NOMO-1 treated with DMSO at 0.1 percent for 48 hours (cell line): ENCODE measurements at regions not wholly inside any gene's neighbourhood (a gene's known extent, or its start where the extent isn't known, plus 50 kb on each side); places are given as distances from the start of the nearest gene placed in this dataset.

Experiments
- DNase-seq: peaks from one replicate; lab custom pipeline; 2025; ENCODE audit not compliant: unreplicated experiment; lab: John Stamatoyannopoulos, UW

DNA sequence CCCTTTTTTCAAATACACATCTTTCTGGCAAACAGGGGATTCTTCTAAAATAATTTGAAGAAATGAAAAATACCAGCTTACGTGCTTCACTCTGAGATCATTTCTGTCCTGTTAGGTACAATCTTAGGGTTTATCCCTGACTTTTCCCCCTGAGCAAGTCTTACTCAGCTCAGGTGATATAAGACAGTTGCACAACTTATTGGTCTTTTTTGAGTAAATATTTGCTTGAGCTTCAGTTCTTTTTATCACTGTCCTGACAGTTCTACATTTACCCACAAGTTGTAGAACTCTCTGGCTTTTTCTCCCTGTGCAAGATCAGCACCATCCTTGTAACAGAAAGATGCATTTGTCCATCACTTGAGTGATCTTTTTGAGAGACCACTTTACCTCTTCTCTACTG, 84.9 kb downstream of the MID1IP1 start:
- DNase-seq, result no peak

DNA sequence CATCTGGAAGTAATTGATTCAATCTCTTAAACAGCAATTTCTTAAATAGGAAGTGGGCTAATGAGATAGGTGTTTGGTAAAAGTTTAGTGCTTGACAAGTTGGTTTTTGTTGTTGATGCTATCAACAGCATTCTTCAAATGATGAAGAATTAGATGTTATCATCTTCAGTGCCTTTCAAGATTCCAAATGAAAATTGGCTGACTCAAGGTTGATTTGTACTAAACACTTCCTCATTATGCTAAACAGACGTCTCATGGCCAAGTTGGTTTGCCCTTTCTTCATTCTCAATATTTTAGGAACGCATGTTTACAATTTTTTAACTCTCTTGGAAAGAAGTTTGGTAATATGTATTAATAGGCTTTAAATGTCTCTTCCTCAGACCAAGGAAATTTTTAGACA, 86.0 kb downstream of the MID1IP1 start:
- no peak for DNase-seq

DNA sequence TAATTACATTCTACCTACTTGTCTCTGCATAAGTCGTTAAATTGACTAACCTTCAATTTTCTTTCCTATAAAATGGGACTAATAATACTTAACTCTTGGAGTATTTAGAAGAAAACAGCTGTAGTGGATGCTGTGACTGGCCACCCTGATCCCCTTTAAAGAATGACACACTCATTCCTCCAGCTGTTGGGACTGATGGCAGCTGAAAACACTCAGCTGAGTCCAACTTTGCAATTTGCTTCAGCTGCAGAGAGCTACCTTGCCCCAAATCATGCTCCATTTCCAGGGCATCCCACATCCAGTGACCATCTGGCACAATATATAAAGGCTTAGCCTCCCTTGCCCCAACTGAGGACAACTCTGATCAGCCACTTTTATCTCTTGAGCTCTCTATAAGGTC, 89.1 kb downstream of the MID1IP1 start:
- no peak for DNase-seq

DNA sequence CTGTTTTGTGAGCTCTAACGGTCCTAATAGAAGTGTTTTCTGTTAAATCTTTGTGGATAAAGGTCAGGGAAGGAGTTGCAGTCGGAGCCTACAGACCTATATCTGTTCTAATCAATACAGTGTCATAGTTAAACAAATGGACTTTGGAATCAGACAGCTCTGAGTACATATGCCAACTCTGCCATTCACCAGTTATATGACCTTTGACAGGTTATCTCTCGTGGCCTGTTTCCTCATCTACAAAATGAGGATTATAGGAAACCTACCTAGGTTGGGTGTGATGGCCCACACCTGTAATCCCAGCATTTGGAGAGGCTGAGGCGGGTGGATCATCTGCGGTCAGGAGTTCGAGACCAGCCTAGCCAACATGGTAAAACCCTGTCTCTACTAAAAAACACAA, 89.7 kb downstream of the MID1IP1 start:
- no peak for DNase-seq

DNA sequence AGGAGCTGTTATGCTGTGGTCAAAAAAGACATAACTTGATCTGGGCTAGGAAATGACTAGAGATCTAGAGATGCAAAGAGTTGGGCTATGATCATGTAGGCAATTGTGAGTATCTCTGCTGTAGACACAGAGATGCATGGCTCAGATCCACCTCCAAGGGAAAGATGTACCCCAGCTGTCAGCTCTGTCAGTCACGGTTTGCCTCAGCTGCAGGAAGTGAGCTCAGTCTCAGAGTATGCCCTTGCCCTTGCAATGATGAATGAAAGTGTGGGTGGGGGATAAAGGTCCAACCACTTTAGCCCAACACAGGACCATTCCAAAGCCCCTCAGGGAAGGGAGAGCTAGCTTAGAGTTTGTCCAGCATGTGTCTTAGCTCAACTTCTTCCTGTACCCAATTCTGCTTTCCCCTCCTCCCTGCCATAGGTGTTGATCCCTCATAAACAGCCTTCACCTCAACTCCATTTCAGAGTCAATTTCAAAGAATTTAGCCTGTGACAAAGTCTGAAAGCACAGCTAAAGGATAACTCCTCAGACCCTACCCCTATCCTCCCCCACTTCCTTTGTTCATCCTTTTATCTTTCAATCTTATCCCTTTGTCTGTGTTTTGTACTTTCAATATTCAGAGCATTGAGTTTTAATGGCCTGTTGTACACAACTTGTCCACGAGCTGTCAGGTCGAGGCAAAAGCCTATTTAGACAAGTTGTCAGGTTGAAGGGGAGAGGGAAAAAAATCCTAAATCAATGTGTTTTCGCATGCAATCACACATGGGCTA, 90.6 kb downstream of the MID1IP1 start:
- DNase-seq, result no peak

DNA sequence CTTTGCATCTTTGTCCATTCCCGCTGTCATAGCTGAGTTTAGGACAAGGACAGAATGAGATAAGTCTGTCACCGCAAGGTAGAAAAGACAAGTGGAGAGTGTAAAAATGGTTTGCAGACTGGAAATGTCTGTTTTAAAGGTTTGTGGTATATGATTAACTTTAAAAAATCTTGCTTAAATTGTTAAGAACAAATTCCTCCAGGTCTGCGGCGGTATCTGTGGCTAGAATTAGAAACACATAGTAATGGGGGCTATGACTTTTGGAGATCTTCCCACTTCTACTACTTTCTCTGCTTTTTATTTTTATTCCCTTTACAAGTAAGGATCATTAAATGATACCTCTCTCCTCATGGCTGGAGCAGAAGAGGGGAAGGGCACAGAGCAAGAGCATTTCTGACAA, 92.2 kb downstream of the MID1IP1 start:
- DNase-seq, result no peak

DNA sequence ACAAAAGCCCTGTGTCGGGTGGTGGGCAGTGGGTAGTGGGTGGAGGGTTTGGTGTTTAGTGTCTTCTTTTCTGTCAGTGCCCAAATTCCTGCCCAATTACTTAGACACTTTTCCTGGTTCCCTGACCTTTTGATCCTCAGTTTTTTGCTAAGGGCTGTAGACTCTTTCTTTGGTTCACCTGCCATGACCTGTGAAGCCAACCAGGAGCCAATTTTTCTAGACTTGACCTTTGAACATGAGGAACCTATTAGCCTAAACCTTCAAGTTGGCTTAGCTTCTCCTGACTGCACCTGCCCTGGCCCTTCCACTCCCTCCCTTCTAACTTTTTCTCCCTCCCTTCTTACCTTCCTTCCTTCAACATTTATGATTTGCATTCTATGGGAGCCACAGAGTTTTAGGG, 94.5 kb downstream of the MID1IP1 start:
- DNase-seq, result no peak

DNA sequence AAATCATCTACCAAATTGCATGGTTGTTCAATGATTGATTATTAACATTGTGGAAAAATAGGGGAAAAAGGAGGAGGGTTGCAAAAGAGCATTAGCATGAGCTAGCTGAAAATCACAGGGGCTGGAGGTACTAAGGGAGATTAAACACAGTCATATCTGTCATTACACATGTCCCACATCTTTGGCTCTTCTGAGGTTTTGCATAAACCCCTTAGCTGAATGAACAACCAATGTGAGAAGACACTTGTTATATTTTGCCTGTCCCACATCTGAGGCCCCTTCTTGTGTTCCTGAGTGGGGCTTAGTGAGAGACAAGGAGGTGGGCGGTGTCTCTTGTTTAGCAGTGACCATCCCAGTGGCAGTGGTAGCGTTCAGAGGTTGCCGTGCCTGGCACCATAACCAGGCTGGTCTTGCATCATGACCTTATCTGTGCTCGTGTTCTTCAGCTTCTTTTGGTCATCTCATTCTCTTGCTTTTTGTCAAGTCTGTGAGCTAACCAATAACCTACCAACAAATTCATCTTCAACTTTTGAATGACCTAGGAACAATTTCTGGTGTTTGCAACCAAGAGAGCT, 95.6 kb downstream of the MID1IP1 start:
- no peak for DNase-seq

DNA sequence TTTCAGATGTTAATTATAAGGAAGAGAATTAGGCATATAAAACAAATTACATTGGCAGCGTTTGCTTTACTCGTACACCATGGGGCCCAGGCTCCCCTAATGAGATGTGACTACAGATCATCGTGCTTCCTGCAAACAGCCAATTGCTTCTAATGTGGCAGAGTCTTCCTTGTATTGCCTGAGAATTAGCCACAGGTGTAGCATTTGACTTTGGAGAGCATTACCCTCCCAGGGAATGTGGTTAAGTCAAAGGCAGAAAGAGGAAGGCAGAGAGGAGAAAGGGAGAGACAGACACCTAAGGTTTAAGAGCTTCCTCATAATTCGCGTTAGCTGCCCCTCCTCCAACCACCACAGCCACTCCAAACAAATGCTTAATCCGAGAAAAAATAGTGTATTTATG, 97.0 kb downstream of the MID1IP1 start:
- peak; percentile 55 for DNase-seq

DNA sequence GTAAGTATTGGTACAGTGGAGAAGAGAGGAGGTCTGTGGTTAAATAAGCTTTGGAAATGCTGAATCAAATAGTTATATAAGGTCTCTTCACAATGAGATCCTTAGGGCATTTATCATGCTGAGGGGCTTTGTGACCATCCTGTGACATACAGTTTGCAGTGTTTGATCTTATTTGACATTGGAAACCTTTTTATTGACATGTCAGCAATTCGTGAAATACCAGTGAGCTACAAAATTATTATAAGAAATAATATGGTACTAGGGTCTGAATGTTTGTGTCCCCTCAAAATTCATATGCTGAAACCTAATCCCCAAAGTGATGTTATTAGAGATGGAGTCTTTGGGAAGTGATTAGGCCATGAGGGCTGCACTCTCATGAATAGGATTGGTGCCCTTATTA, 98.4 kb downstream of the MID1IP1 start:
- DNase-seq, result no peak

DNA sequence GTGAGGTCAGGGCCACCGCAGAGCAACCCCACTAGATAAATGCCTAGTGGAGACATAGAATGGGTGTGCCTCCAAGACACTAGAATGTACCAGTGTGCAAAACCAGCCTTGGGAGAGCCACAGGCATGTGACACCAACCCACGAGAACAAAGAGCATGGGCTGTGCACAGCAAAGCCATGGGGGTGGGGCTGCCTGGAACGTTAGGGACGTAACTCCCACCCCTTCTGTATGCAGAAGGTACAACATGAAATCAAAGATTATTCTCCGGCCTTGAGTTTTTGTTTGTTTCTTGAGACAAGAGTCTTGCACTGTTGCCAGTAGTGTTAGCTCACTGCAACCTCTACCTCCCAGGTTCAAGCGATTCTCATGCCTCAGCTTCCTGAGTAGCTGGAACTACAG, 99.5 kb downstream of the MID1IP1 start:
- DNase-seq, result no peak

DNA sequence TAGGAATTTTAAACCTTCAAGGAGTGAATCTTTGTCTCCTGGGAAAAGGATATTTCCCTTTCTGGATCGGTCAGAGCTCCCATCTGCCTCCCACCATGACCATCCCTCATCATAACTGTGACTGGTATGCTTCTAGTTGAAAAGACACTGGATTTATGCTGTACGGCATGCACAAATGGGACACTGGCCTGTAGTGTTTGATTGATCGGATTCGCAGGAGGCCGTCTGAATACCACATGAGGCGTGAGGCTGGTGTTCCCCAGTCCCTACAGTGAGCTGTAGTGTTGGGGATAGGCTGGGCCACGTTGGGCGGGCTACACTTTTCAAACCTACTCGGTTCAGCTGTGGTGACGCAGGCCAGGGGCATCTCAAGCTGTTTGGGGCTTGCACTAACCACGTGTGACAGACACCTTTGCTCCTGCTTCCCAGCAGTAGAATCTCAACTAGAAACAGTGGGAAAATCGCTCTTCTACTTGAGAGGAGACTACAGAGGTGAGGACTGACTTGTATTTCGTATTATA, 101.8 kb downstream of the MID1IP1 start:
- no peak for DNase-seq

DNA sequence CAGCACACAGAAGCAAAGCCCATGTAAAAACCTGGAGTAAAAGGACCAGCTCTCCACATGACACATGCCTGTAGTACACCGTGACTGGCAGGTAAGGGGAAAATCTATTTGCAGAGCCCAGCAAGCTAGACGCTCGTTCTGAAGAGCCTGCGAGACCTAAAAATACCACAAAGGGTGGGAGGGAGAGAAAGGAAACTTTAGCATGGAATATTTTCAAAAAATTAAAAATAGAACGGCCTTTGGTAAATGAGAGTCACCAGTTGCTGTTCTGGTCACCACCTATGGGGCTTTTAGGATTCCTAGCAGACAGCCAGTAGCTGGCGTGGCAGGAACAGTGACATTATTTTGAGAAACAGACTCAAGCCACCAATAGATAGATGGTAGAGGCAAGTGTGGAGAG, 115.5 kb downstream of the MID1IP1 start:
- no peak for DNase-seq

DNA sequence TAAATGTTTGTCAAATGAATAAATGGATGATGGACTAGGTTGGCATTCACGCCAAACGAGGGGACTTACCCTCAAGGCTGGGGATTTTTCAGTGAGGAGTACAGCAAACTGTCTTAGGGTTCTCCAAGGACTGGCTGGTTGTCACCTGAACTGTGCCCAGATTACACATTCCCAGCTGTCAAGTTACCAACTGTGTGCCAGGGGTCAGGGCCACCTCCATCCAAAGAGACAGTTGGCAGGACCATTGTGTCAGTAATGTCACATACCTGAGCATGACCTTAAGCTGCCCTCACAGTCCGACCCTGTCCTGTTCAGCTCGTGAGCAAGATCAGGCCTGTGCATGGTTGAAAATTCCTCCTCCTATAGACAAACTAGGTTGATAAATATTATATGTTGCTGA, 116.7 kb downstream of the MID1IP1 start:
- DNase-seq, result no peak

DNA sequence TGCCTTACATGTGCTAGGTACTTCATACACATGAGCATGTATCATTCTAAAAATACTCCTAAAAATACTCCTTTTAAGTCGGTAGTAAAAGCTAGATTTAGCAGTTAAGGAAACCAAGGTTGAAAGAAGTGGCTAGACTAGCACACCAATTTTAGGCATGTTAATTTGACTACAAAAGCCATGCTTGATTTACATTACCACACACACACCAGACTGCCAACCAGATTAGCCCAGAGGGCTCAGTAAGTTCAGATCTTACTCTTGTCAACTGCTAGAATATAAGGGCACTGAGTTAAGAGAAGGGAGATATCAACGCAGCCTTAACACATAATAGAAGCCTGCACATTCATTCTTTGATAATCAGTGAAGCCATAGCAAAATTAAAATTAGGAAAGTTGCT, 117.9 kb downstream of the MID1IP1 start:
- DNase-seq, result no peak

DNA sequence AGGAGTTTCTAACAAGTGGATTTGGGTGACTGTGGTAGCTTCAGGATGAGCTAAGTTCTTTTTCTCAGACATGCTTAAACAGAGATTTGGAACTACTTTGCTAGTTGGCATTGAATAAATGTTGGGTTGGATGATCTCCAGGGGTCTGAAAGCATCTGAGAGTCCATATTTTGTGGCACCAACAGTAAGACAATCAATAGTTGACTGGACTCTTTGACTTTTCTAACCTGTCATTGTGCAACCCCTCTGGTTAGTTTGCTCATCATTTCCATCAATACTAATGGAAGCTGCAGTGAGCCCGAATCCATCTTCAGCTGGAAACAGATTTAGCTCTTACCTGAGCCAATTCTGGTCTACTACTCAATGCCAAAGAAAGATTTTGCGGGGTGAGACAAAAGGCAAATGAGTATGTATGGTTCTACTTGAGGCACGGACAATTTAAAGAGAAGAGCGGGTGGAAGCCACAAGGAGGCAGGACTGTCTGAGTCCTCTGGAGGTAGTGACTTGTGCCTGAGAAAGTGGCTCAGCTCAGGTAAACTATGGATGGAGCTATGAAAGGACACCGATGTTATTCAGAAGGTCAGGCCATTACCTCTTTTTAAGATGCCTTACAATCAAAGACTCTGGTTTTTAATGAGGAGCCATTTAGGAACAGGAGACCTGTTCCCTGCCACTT, 118.7 kb downstream of the MID1IP1 start:
- DNase-seq, result no peak

DNA sequence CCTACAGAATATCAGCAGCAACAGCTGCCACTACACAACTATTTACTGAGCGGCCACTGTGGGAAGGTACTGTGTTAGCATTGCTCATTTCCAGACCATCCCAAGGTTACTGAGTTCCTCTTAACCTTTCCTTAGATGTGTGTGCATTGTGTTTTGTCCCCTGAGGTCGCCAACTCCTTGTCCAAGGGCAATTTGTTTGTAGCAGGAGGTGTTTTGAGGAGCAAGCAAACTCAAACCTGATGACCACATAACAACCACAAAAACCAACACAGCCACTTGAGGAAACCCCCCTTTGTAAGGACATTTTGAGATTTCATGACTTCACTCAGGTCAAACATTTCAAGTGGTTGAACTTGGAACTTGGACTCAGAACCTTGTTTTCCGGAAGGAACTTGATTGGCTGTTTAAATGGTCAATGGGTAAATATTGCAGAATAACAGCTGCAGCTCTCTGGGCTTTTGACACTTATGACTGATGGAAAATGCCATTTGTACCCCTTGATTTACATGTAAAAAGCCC, 122.3 kb downstream of the MID1IP1 start:
- DNase-seq, result no peak

DNA sequence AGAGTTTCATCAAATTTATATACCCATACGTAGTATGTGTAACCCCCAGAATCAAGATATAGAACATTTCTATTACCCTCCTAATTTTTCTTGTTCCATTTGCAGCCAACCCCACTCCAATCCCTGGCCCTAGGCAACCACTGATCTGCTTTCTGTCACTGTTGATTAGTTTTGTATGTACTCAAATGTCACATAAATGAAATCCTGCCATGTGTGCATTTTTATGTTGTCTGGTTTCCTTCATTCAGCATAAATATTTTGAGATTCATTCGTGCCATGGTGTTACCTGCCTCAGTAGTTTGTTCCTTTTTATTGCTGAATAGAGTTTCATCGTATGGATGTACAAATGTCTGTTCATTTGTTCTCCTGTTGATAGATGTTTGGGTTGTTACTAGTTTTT, 126.3 kb downstream of the MID1IP1 start:
- DNase-seq, result no peak

DNA sequence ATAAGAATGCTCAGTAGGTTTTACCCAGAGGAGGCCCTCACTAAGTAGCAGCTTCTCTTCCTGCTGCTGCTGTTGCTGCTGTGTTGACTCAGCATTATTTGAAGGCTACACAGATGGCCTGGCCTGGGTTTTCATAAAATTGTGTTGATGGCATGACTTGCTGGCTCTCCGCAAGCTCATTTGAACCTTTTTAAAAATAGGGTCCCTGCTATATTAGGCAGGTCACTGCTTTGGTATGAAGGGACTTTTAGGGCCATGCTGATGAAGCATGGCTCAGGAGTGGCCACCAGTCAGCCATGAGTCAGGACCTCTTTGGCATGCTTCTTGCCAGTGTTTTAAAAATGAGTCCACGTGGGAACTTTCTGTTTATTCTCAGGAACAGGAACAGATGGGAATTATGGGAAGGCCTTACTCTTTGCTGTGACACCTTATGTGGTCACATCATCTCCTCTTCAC, 128.7 kb downstream of the MID1IP1 start:
- DNase-seq, result no peak

DNA sequence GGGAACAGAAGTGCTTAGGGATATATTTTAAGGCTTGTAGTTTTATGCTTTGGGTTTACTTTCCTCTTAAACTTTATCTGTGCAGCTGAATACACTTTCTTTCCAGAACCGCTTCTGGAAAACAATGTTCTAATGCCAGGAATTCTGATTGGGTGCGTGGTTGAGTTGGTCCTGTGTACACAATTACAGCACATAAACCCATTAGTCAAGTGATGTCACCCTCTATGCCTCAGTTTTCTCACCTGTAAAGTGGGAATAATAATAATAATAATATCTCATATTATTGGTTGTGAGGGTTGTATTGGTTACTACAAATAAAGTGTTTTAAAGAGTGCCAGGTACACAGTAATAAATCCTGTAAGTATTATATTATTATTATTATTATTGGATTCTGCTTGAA, 129.2 kb downstream of the MID1IP1 start:
- DNase-seq, result no peak

DNA sequence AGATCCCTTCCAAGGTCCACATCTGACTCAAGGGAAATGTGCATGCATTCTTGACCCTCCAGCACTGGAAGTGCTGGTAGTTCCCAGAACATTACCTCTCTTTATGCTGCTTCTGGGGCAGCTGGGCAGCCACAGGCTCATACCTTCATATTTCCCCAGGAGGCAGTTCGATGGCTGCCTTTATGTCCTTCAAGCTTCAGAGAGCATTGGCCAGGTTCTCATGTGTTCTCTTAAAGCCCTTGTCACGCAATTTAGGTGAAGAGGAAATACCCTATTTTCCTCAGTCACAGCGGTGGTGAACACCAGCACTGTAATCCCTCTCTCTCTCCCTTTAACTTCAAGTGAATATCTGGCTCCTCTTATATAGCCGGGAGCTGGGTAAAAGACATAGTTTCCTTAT, 134.3 kb downstream of the MID1IP1 start:
- no peak for DNase-seq

DNA sequence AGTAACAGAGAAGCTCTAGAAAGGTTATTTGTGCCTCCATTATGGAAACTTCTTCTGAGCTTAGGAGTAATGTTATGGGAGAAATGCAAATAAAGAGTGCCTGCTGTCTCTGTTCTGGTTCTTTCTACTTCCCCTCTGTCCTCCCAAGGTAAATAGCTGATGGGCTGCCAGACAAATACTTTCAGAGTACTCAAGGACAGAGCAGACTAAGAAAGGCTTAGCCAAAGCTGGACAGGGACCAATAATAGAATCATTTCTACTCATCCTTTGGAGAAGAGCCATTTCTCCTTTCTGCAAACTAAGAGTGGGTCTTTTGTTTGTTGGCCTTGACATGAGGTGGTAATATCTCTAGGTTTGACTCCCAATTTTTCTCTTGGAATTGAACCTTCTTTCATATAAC, 136.1 kb downstream of the MID1IP1 start:
- no peak for DNase-seq
